ENCODE measurements at regions not wholly inside any gene's neighbourhood (a gene's known extent, or its start where the extent isn't known, plus 50 kb on each side); places are given as distances from the start of the nearest gene placed in this dataset.

- no peak for DNase-seq
Measured at GRCh38 chr15:95350908-95351307, 979.6 kb upstream of the NR2F2 start.

GRCh38 chr15:95352631-95353187, 977.8 kb upstream of the NR2F2 start:
- no peak for DNase-seq

- DNase-seq = no peak
Measured at GRCh38 chr15:95353512-95353911, 977.0 kb upstream of the NR2F2 start.

GRCh38 chr15:95359966-95360365, 970.5 kb upstream of the NR2F2 start:
- DNase-seq = no peak

GRCh38 chr15:95362306-95362705, 968.2 kb upstream of the NR2F2 start:
- DNase-seq = no peak

GRCh38 chr15:95363646-95364045, 966.9 kb upstream of the NR2F2 start:
- no peak for DNase-seq

GRCh38 chr15:95365511-95366107, 964.9 kb upstream of the NR2F2 start:
- DNase-seq = peak; percentile 45

GRCh38 chr15:95368191-95368590, 962.3 kb upstream of the NR2F2 start:
- DNase-seq = no peak

GRCh38 chr15:95368755-95369601, 961.5 kb upstream of the NR2F2 start:
- DNase-seq = no peak

- no peak for DNase-seq
Measured at GRCh38 chr15:95370291-95370690, 960.2 kb upstream of the NR2F2 start.

- DNase-seq = no peak
Measured at GRCh38 chr15:95371664-95372063, 958.8 kb upstream of the NR2F2 start.

- DNase-seq = no peak
Measured at GRCh38 chr15:95375281-95375680, 955.2 kb upstream of the NR2F2 start.

- no peak for DNase-seq
Measured at GRCh38 chr15:95377258-95377852, 953.1 kb upstream of the NR2F2 start.

- DNase-seq = no peak
Measured at GRCh38 chr15:95394186-95395067, 936.1 kb upstream of the NR2F2 start.

GRCh38 chr15:95400428-95400827, 930.1 kb upstream of the NR2F2 start:
- no peak for DNase-seq

GRCh38 chr15:95401587-95401986, 928.9 kb upstream of the NR2F2 start:
- DNase-seq = no peak

- DNase-seq = no peak
Measured at GRCh38 chr15:95405447-95405846, 925.1 kb upstream of the NR2F2 start.

GRCh38 chr15:95407534-95407933, 923.0 kb upstream of the NR2F2 start:
- DNase-seq = no peak

- no peak for DNase-seq
Measured at GRCh38 chr15:95409211-95409610, 921.3 kb upstream of the NR2F2 start.

GRCh38 chr15:95409626-95410310, 920.7 kb upstream of the NR2F2 start:
- no peak for DNase-seq

- DNase-seq = no peak
Measured at GRCh38 chr15:95410757-95411156, 919.7 kb upstream of the NR2F2 start.

GRCh38 chr15:95416576-95416975, 913.9 kb upstream of the NR2F2 start:
- DNase-seq = no peak
